Left hindlimb (tissue), 1 donor: ENCODE measurements at regions not wholly inside any gene's neighbourhood (a gene's known extent, or its start where the extent isn't known, plus 50 kb on each side); places are given as distances from the start of the nearest gene placed in this dataset.

Source experiments
- DNase-seq: peaks from one replicate; pipeline ENCODE4 v3.0.0-alpha.2; 2018

DNA sequence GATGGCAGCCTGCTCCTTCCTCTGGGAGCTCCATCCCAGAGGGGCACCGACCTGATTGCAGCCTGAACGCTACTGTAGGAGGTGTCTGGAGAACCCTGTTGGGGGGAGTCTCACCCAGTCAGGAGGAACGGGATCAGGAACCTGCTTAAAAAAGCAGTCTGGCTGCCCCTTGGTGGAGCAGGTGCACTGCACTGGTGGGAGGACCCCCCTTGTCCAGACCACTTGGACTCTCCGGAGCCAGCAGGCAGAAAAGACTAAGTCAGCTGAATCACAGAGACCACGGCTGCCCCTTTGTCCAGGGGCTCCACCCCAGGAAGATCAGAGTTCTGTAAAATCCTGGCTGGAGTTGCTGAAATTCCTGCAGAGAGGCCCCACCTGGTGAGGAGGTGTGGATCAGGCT, 67.3 kb upstream of the MAGEB18 start:
- DNase-seq, result no peak

DNA sequence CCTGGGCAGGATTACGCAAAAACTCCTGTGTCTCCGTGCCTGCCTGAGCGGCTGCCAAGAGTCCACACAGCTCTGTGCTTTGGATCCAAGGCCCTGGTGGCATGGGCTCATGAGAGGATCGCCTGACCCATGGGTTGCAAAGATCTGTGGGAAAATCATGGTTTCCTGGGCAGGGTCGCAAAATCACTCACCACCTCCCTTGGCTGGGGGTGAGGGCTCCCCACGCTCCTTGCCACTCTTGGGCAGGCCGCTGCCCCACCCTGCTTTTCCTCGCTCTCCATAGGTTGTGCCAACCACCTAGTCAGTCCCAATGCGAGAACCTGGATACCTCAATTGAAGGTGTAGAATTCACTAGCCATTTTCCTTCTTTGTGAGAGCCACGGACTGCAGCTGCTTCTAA, 66.5 kb upstream of the MAGEB18 start:
- DNase-seq, result no peak

DNA sequence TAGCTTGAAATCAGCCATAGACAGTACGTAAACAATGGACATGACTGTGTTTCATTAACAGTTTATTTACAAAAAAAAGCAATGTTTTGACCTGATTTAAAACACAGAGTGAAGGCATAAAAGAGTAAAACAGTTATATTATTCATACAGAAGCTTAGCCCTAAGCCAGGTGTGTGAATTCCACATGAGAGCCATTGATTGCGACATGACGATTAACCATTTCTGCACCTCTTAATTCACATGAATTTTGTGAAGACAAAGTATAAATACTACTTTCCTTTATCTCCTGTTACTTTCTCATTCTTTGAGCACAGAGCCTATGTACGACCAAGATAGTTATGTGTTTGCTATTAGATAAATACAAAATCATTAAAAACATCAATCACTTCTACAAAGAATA, 55.0 kb upstream of the MAGEB18 start:
- DNase-seq, result no peak
